Right lobe of liver (tissue), 6 donors: ENCODE measurements at regions not wholly inside any gene's neighbourhood (a gene's known extent, or its start where the extent isn't known, plus 50 kb on each side); places are given as distances from the start of the nearest gene placed in this dataset.
A peak's percentile ranks its signal among the peaks of the same experiment; 100 is the strongest.

Experiments
- ATAC-seq, 4 donors: fragments of 200-7000 bp; cut with Tn5 transposase; one replicate each; pipeline ENCODE4 v1.9.1; 2020; ENCODE audit warnings: mild to moderate bottlenecking in 4 of 4, moderate library complexity in 4 of 4
- DNase-seq, 3 donors: peaks; one replicate each; pipeline ENCODE4 v3.0.0-alpha.2; 2020
- H3K27ac ChIP-seq, 3 donors: fragments of 200-600 bp; one replicate each; pipeline ENCODE4 v1.8.0; 2022
- H3K27me3 ChIP-seq, 2 donors: fragments of 200-600 bp; one replicate each; pipeline ENCODE4 v1.8.0; 2022
- H3K36me3 ChIP-seq, 4 donors: fragments of 200-600 bp; sonication (generic) in 1 of 4; one replicate each; pipeline versions ENCODE4 v1.5.1 to v1.8.0; 2017 to 2022; ENCODE audit warnings: control low read depth in 1 of 4
- H3K4me1 ChIP-seq, 4 donors: fragments of 200-600 bp; sonication (generic) in 1 of 4; one replicate each; pipeline versions ENCODE4 v1.5.1 to v1.8.0; 2017 to 2022; ENCODE audit warnings: control low read depth in 1 of 4
- H3K4me3 ChIP-seq, 3 donors: fragments of 200-600 bp; one replicate each; pipeline ENCODE4 v1.8.0; 2022
- H3K9me3 ChIP-seq, 4 donors: fragments of 200-600 bp; sonication (generic) in 1 of 4; one replicate each; pipeline versions ENCODE4 v1.5.1 to v1.8.0; 2017 to 2022; ENCODE audit warnings: control low read depth in 1 of 4
- POLR2A ChIP-seq: fragments of 450-650 bp; IDR thresholded peaks from one replicate; pipeline ENCODE4 v1.6.1; 2017; ENCODE audit warnings: antibody characterized with exemption, mild to moderate bottlenecking
- WGBS: methylation state at CpG from one replicate; pipeline ENCODE4 v1.1.6; 2018; ENCODE audit warnings: low coverage, low lambda C conversion rate; ENCODE audit not compliant: insufficient coverage; ENCODE audit errors: missing lambda C conversion rate; 5-methylcytosine and 5-hydroxymethylcytosine counted together
- intact Hi-C, 2 donors: fragments of 100-400 bp; cut with DNase I; formaldehyde crosslinking; loops; one replicate each; pipeline versions ENCODE4 v1.11.2 to v1.14.1; 2022
- TF ChIP-seq, protein P1 (sequence below), 4 donors: fragments of 200-600 bp in 3 of 4; fragments of 450-650 bp in 1 of 4; IDR thresholded peaks; one replicate each; pipeline versions ENCODE4 v1.5.1 to v1.8.0; 2016 to 2022; ENCODE audit warnings: antibody characterized with exemption in 4 of 4, mild to moderate bottlenecking in 2 of 4
- donor health status: DM: no; HTN: yes; CAD: no.
- donor health status: DM: no; HTN: no; CAD: no.
- donor health status: DM: no; HTN: no; CAD: no.
- donor health status: DM: no; HTN: yes; CAD: no.
- donor health status: DM: no; HTN: yes; CAD: no.

DNA sequence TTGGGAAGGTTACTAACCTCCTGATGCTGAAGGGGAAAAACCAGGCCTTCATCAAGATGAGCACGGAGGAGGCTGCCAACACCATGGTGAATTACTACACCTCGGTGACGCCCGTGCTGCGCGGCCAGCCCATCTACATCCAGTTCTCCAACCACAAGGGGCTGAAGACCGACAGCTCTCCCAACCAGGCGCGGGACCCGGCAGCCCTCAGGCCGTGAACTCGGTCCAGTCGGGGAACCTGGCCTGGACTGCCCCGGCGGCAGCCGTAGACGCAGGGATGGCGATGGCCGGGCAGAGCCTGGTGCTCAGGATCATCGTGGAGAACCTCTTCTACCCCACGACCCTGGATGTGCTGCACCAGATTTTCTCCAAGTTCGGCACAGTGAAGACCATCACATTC lies 133.0 kb upstream of the FUT8 start:
- TF ChIP-seq POLR2A = no peak
- TF ChIP-seq, protein P1, sequence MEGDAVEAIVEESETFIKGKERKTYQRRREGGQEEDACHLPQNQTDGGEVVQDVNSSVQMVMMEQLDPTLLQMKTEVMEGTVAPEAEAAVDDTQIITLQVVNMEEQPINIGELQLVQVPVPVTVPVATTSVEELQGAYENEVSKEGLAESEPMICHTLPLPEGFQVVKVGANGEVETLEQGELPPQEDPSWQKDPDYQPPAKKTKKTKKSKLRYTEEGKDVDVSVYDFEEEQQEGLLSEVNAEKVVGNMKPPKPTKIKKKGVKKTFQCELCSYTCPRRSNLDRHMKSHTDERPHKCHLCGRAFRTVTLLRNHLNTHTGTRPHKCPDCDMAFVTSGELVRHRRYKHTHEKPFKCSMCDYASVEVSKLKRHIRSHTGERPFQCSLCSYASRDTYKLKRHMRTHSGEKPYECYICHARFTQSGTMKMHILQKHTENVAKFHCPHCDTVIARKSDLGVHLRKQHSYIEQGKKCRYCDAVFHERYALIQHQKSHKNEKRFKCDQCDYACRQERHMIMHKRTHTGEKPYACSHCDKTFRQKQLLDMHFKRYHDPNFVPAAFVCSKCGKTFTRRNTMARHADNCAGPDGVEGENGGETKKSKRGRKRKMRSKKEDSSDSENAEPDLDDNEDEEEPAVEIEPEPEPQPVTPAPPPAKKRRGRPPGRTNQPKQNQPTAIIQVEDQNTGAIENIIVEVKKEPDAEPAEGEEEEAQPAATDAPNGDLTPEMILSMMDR (IDR thresholded peaks at IDR 0.05) = no peak
- DNase-seq (no peak), ATAC-seq (no peak)
- Histone ChIP-seq H3K4me1 (no peaks in the 10 kb centered on the region), H3K4me3 (no peak overlapping the region), H3K27ac (no peak overlapping the region), H3K36me3 (no peaks in the 10 kb centered on the region), H3K9me3 (no peaks in the 10 kb centered on the region), H3K27me3 (no peaks in the 10 kb centered on the region)
- 100% methylated on average over 1 of the region's 22 CpGs for WGBS
- intact Hi-C loops = no loop called here

DNA sequence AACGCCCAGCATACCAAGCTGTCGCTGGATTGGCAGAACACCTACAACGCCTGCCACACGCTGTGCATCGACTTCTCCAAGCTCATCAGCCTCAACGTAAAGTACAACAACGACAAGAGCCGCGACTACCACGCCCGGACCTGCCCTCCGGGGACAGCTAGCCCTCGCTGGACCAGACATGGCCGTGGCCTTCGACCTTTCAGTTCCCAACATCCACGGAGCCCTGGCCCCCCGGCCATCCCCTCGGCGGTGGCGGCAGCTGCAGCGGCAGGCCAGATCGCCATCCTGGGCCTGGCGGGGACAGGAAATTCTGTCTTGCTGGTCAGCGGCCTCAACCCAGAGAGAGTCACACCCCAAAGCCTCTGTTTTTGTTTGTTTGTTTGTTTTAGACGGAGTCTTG lies 132.6 kb upstream of the FUT8 start:
- no peaks in the 10 kb centered on the region for H3K27me3 ChIP-seq
- no peaks in the 10 kb centered on the region for H3K9me3 ChIP-seq
- H3K4me3 ChIP-seq = no peak overlapping the region
- TF ChIP-seq, protein P1 (IDR thresholded peaks at IDR 0.05) = no peak
- TF ChIP-seq POLR2A = no peak
- intact Hi-C loops = no loop called here
- H3K27ac ChIP-seq = no peak overlapping the region
- 71% methylated on average over 2 of the region's 25 CpGs for WGBS
- H3K36me3 ChIP-seq = no peaks in the 10 kb centered on the region
- H3K4me1 ChIP-seq = no peaks in the 10 kb centered on the region
- DNase-seq (no peak), ATAC-seq (no peak)

DNA sequence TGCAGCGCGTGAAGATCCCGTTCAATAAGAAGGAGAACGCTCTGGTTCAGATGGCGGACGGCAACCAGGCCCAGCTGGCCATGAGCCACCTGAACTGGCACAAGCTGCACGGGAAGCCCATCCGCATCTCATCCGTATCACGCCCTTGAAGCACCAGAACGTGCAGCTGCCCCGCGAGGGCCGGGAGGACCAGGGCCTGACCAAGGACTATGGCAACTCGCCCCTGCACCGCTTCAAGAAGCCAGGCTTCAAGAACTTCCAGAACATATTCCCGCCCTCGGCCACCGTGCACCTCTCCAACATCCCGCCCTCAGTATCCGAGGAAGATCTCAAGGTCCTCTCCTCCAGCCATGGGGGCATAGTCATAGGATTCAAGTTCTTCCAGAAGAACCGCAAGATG lies 131.9 kb upstream of the FUT8 start:
- TF ChIP-seq, protein P1 (IDR thresholded peaks at IDR 0.05) = no peak
- no peak for TF ChIP-seq POLR2A
- Histone ChIP-seq H3K4me3 (no peak overlapping the region), H3K36me3 (no peaks in the 10 kb centered on the region), H3K27ac (no peak overlapping the region), H3K27me3 (no peaks in the 10 kb centered on the region), H3K9me3 (no peaks in the 10 kb centered on the region), H3K4me1 (no peaks in the 10 kb centered on the region)
- DNase-seq (peak in 1 of 3 donors; percentile 46), ATAC-seq (no peak)
- intact Hi-C loops = no loop called here
- WGBS = 87% methylated on average over 10 of the region's 22 CpGs

DNA sequence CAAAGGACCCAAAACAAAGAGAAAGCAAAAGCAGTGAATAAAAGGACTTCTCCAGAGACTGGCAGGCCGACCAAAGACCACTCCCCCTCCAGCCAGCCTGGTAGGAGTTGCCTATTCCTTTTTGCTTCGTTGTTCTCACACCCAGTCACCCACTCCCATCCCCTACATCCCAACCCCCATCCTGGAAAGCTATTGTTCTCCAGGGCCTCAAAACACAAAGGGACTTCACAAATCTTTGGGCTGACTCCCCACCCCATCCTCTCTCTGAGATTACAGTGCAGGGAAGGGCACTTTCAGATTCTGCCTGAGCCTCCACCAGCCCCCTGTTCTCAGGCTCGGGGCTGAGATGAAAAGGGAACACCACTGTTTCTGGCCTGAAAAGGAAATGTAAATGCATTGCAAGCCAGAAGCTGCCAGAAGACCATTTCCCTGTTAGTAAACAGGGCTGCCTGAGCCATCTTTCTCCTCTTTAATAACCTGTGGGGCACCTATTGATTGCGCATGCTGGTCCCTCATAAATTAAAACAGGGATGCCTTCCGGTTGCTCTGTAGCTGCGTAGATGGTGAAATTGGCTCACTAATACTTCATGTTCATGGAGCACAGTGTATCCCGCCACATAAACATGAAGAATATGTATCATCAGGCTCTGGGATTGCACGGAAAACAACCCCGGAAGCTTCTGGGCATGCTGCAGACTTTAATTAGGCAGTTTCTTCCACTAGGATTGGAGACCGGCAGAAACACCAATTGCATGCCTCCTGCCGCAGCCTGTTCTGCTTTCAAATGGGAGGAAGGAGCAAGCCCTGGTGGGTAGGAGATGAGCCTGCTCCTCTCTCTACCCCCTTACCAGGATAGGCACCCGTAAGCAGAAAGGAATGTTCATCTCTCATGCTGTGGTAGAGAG lies 130.3 kb upstream of the FUT8 start:
- Histone ChIP-seq H3K9me3 (no peaks in the 10 kb centered on the region), H3K4me3 (no peak overlapping the region), H3K4me1 (no peaks in the 10 kb centered on the region), H3K27me3 (no peaks in the 10 kb centered on the region), H3K36me3 (no peaks in the 10 kb centered on the region), H3K27ac (no peak overlapping the region)
- intact Hi-C loops = no loop called here
- DNase-seq (no peak), ATAC-seq (peak; percentile 20 to 74 (median 47))
- 16% methylated on average over 11 of the region's 12 CpGs for WGBS
- TF ChIP-seq, protein P1 (IDR thresholded peaks at IDR 0.05) = no peak
- TF ChIP-seq POLR2A = no peak
